Esophagus squamous epithelium (tissue), 5 donors: ENCODE measurements at regions not wholly inside any gene's neighbourhood (a gene's known extent, or its start where the extent isn't known, plus 50 kb on each side); places are given as distances from the start of the nearest gene placed in this dataset.
"Not testable (repeated sequence)": the region's sequence is repeated elsewhere in the genome, so short reads cannot be mapped to it uniquely, and the experiment has no call there.

Source experiments
- DNase-seq: peaks from one replicate; lab custom pipeline; 2025; lab: John Stamatoyannopoulos, UW
- H3K27ac ChIP-seq, 4 donors: fragments of 200-600 bp; sonication (generic); one replicate each; pipeline ENCODE4 v1.5.1; 2016 to 2019; ENCODE audit warnings: mild to moderate bottlenecking in 1 of 4
- H3K27me3 ChIP-seq, 4 donors: fragments of 200-600 bp; sonication (generic); 1 replicate in 3 of 4; 2 replicates in 1 of 4; pipeline versions ENCODE4 v1.5.1 to v1.6.0; 2017 to 2021; ENCODE audit warnings: antibody characterized with exemption in 1 of 4
- H3K36me3 ChIP-seq, 3 donors: fragments of 200-600 bp; sonication (generic); one replicate each; pipeline ENCODE4 v1.5.1; 2016 to 2019
- H3K4me1 ChIP-seq, 3 donors: fragments of 200-600 bp; sonication (generic); one replicate each; pipeline ENCODE4 v1.5.1; 2017 to 2019
- H3K4me3 ChIP-seq, 4 donors: fragments of 200-600 bp; sonication (generic); 1 replicate in 3 of 4; 2 replicates in 1 of 4; pipeline ENCODE4 v1.5.1; 2016 to 2019; ENCODE audit warnings: mild to moderate bottlenecking in 2 of 4, moderate library complexity in 1 of 4
- H3K9me3 ChIP-seq, 3 donors: fragments of 200-600 bp; sonication (generic); one replicate each; pipeline ENCODE4 v1.5.1; 2016 to 2019
- CTCF ChIP-seq, 6 experiments: fragments of 450-650 bp in 4 of 6; fragments of 200-600 bp in 2 of 6; sonication (generic) in 2 of 6; IDR thresholded peaks; one replicate each; pipeline ENCODE4 v1.5.1; 2016 to 2019; ENCODE audit warnings: antibody characterized with exemption in 6 of 6, mild to moderate bottlenecking in 4 of 6, moderate library complexity in 4 of 6
- POLR2A ChIP-seq, 4 donors: fragments of 450-650 bp; IDR thresholded peaks; one replicate each; pipeline ENCODE4 v1.6.1; 2017; ENCODE audit warnings: antibody characterized with exemption in 4 of 4, mild to moderate bottlenecking in 4 of 4, moderate library complexity in 3 of 4
- whole genome bisulfite sequencing, 2 donors: methylation state at CpG; one replicate each; pipeline ENCODE4 v1.1.5; 2018; 5-methylcytosine and 5-hydroxymethylcytosine counted together
- intact Hi-C: fragments of 100-400 bp; cut with DNase I; formaldehyde crosslinking; loops from one replicate; pipeline ENCODE4 v1.15.0; 2022
- donor health status: DM: yes; HTN: yes; CAD: no.

GRCh38 chr7:81045491-81046030 is 126.7 kb upstream of the SEMA3C start:
- H3K36me3 ChIP-seq = no peaks in the 10 kb centered on the region
- intact Hi-C loops = no loop called here
- H3K9me3 ChIP-seq = peaks cover 0 to 12% (median 4%) of the 10 kb centered on the region in 3 donors
- H3K4me1 ChIP-seq = no peaks in the 10 kb centered on the region
- no peak overlapping the region for H3K4me3 ChIP-seq
- TF ChIP-seq POLR2A (IDR thresholded peaks at IDR 0.05) (no peak), CTCF (IDR thresholded peaks at IDR 0.05) (no peak)
- H3K27ac ChIP-seq = no peak overlapping the region
- H3K27me3 ChIP-seq = no peaks in the 10 kb centered on the region
- no peak for DNase-seq

- peaks cover 0 to 12% (median 4%) of the 10 kb centered on the region in 3 donors for H3K9me3 ChIP-seq
- intact Hi-C loops, H3K36me3 ChIP-seq, H3K4me1 ChIP-seq, H3K27ac ChIP-seq, H3K27me3 ChIP-seq, DNase-seq, H3K4me3 ChIP-seq: not testable (repeated sequence)
- WGBS, 2 donors = 61% methylated on average over 3 of the region's 21 CpGs; no CpG with 5 or more reads in 1 of the 2 donors
Observed at GRCh38 chr7:81042646-81043045, 123.8 kb upstream of the SEMA3C start.

GRCh38 chr7:81040496-81040895 is 121.6 kb upstream of the SEMA3C start:
- TF ChIP-seq CTCF (IDR thresholded peaks at IDR 0.05) = no peak
- no peak for TF ChIP-seq POLR2A (IDR thresholded peaks at IDR 0.05)
- DNase-seq = no peak
- intact Hi-C loops = no loop called here
- Histone ChIP-seq H3K9me3 (no peaks in the 10 kb centered on the region), H3K27me3 (no peaks in the 10 kb centered on the region), H3K4me1 (no peaks in the 10 kb centered on the region), H3K27ac (no peak overlapping the region), H3K36me3 (no peaks in the 10 kb centered on the region), H3K4me3 (no peak overlapping the region)
- WGBS, 2 donors = 92 to 100% methylated on average over 1 of the region's 1 CpG

DNA sequence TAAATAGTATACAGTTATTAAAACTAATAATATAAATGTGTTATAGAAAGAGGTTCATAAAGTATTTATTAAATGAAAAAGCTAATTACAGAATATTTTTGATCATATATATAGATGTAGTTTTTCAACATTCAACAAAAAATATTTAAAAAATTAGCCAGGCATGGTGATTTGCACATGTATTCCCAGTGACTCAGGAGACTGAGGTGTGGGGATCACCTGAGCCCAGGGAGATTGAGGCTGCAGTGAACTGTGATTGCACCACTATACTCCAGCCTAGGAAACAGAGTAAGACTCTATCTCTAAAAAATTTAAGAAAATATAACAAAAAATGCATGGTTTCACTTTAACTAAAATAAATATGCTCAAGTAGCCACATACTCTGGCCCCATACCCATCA is 118.0 kb upstream of the SEMA3C start:
- no peak overlapping the region for H3K27ac ChIP-seq
- no peak overlapping the region for H3K4me3 ChIP-seq
- TF ChIP-seq POLR2A (IDR thresholded peaks at IDR 0.05) = no peak
- no peak for TF ChIP-seq CTCF (IDR thresholded peaks at IDR 0.05)
- no peaks in the 10 kb centered on the region for H3K36me3 ChIP-seq
- DNase-seq = no peak
- intact Hi-C loops = no loop called here
- H3K4me1 ChIP-seq = no peaks in the 10 kb centered on the region
- no peaks in the 10 kb centered on the region for H3K27me3 ChIP-seq
- no peaks in the 10 kb centered on the region for H3K9me3 ChIP-seq

DNA sequence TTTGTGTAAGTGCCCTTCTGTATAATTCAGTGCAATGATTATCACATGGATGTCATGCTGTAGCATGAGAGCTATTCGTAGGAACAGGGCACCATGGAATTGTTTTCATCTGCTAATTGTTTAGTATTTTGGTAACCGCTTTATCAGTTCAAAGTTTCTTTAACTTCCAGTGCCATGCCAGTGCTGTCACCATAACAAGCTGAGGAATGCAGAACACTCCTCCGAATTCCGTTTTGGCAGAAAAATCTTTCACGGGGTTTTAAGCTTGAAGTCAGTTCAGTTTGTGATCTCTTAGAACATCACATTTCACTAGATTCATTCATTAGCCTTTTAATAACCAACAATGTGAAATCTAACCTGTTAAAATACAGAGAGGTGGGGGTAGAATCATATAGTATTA is 117.2 kb upstream of the SEMA3C start:
- Histone ChIP-seq H3K27ac (no peak overlapping the region), H3K36me3 (no peaks in the 10 kb centered on the region), H3K27me3 (no peaks in the 10 kb centered on the region), H3K4me3 (no peak overlapping the region), H3K4me1 (no peaks in the 10 kb centered on the region), H3K9me3 (no peaks in the 10 kb centered on the region)
- intact Hi-C loops = no loop called here
- 57 to 70% methylated on average over 5 of the region's 5 CpGs for WGBS, 2 donors
- TF ChIP-seq POLR2A (IDR thresholded peaks at IDR 0.05) = no peak
- no peak for DNase-seq

GRCh38 chr7:81031996-81032395 is 113.1 kb upstream of the SEMA3C start:
- Histone ChIP-seq H3K27me3 (no peaks in the 10 kb centered on the region), H3K27ac (no peak overlapping the region), H3K4me1 (no peaks in the 10 kb centered on the region), H3K4me3 (no peak overlapping the region), H3K36me3 (no peaks in the 10 kb centered on the region), H3K9me3 (no peaks in the 10 kb centered on the region)
- DNase-seq = no peak
- intact Hi-C loops = no loop called here
- TF ChIP-seq POLR2A (IDR thresholded peaks at IDR 0.05) (no peak), CTCF (IDR thresholded peaks at IDR 0.05) (no peak)
- WGBS, 2 donors = 67 to 84% methylated on average over 3 of the region's 3 CpGs
